ENCODE measurements at regions not wholly inside any gene's neighbourhood (a gene's known extent, or its start where the extent isn't known, plus 50 kb on each side); places are given as distances from the start of the nearest gene placed in this dataset.

GRCh38 chr18:64949885-64950284 is 800.9 kb upstream of the CDH7 start:
- no peak overlapping the region for H3K27ac ChIP-seq
- H2AFZ ChIP-seq (ENCODE audit: low read depth), result no peak overlapping the region

GRCh38 chr18:64936671-64937070 is 787.8 kb upstream of the LINC00305 start:
- Histone ChIP-seq H2AFZ (ENCODE audit: low read depth) (no peak overlapping the region), H3K4me2 (no peak overlapping the region), H4K20me1 (ENCODE audit: insufficient read depth) (no peaks in the 10 kb centered on the region), H3K27me3 (ENCODE audit: insufficient read depth, low read depth) (no peaks in the 10 kb centered on the region), H3K27ac (no peak overlapping the region), H3K4me1 (ENCODE audit: low read depth, poor library complexity, severe bottlenecking) (no peaks in the 10 kb centered on the region), H3K36me3 (ENCODE audit: insufficient read depth) (no peaks in the 10 kb centered on the region), H3K9ac (no peak overlapping the region), H3K79me2 (ENCODE audit: insufficient read depth, low read depth) (no peaks in the 10 kb centered on the region), H3K4me3 (IDR thresholded peaks at IDR 0.05; ENCODE audit: insufficient read depth, low read depth, low read length) (no peak overlapping the region)
- TF ChIP-seq CTCF (conservative IDR thresholded peaks at IDR 0.05; ENCODE audit: low read depth, low read length), result no peak

More at GRCh38 chr18:64949885-64950284, 800.9 kb upstream of the CDH7 start:
- Histone ChIP-seq H3K27me3 (ENCODE audit: insufficient read depth, low read depth) (no peaks in the 10 kb centered on the region), H3K9ac (no peak overlapping the region), H3K79me2 (ENCODE audit: insufficient read depth, low read depth) (no peaks in the 10 kb centered on the region), H3K4me1 (ENCODE audit: low read depth, poor library complexity, severe bottlenecking) (no peaks in the 10 kb centered on the region), H3K4me2 (no peak overlapping the region), H4K20me1 (ENCODE audit: insufficient read depth) (no peaks in the 10 kb centered on the region), H3K36me3 (ENCODE audit: insufficient read depth) (no peaks in the 10 kb centered on the region), H3K4me3 (IDR thresholded peaks at IDR 0.05; ENCODE audit: insufficient read depth, low read depth, low read length) (no peak overlapping the region)
- TF ChIP-seq CTCF (conservative IDR thresholded peaks at IDR 0.05; ENCODE audit: low read depth, low read length), result no peak

- Histone ChIP-seq H3K79me2 (ENCODE audit: insufficient read depth, low read depth) (no peaks in the 10 kb centered on the region), H3K9ac (no peak overlapping the region), H2AFZ (ENCODE audit: low read depth) (no peak overlapping the region), H3K27me3 (ENCODE audit: insufficient read depth, low read depth) (no peaks in the 10 kb centered on the region), H3K4me2 (no peak overlapping the region), H3K4me1 (ENCODE audit: low read depth, poor library complexity, severe bottlenecking) (no peaks in the 10 kb centered on the region), H3K36me3 (ENCODE audit: insufficient read depth) (no peaks in the 10 kb centered on the region), H4K20me1 (ENCODE audit: insufficient read depth) (no peaks in the 10 kb centered on the region), H3K4me3 (IDR thresholded peaks at IDR 0.05; ENCODE audit: insufficient read depth, low read depth, low read length) (no peak overlapping the region), H3K27ac (no peak overlapping the region)
- TF ChIP-seq CTCF (conservative IDR thresholded peaks at IDR 0.05; ENCODE audit: low read depth, low read length), result no peak
These were observed 780.1 kb upstream of the LINC00305 start for GRCh38 chr18:64929036-64929435.

GRCh38 chr18:64919971-64920570 is 771.2 kb upstream of the LINC00305 start:
- no peaks in the 10 kb centered on the region for H4K20me1 ChIP-seq (ENCODE audit: insufficient read depth)
- no peaks in the 10 kb centered on the region for H3K4me1 ChIP-seq (ENCODE audit: low read depth, poor library complexity, severe bottlenecking)
- H3K79me2 ChIP-seq (ENCODE audit: insufficient read depth, low read depth), result no peaks in the 10 kb centered on the region
- H2AFZ ChIP-seq (ENCODE audit: low read depth), result no peak overlapping the region
- no peak overlapping the region for H3K9ac ChIP-seq
- no peak overlapping the region for H3K4me3 ChIP-seq (IDR thresholded peaks at IDR 0.05; ENCODE audit: insufficient read depth, low read depth, low read length)
- no peaks in the 10 kb centered on the region; the same call in 1 of the 2 replicates for H3K36me3 ChIP-seq (ENCODE audit: insufficient read depth)
- no peak for TF ChIP-seq CTCF (conservative IDR thresholded peaks at IDR 0.05; ENCODE audit: low read depth, low read length)
- no peak overlapping the region for H3K27ac ChIP-seq
- no peak overlapping the region for H3K4me2 ChIP-seq
- no peaks in the 10 kb centered on the region for H3K27me3 ChIP-seq (ENCODE audit: insufficient read depth, low read depth)

All from KMS-11 (cell line).